Pancreas (tissue), 10 donors: ENCODE measurements at regions not wholly inside any gene's neighbourhood (a gene's known extent, or its start where the extent isn't known, plus 50 kb on each side); places are given as distances from the start of the nearest gene placed in this dataset.

ENCODE experiments used
- ATAC-seq, 4 donors: fragments of 200-7000 bp; cut with Tn5 transposase; one replicate each; pipeline versions ENCODE4 v1.8.0 to v1.9.1; 2020; ENCODE audit warnings: mild to moderate bottlenecking in 4 of 4, moderate library complexity in 4 of 4
- DNase-seq, 6 donors: peaks; one replicate each; pipeline ENCODE4 v3.0.0-alpha.2; 2020
- FAIRE-seq: peaks from 2 replicates; lab custom pipeline; 2012; peaks lifted over from hg19 to GRCh38; lab: Jason Lieb, UNC
- H3K27ac ChIP-seq, 4 donors: fragments of 200-600 bp; sonication (generic); 1 replicate in 3 of 4; 2 replicates in 1 of 4; pipeline versions ENCODE4 v1.5.0 to v1.8.0; 2020
- H3K27me3 ChIP-seq, 4 donors: fragments of 200-600 bp; one replicate each; pipeline ENCODE4 v1.8.0; 2021
- H3K36me3 ChIP-seq, 3 donors: fragments of 200-600 bp; sonication (generic) in 1 of 3; one replicate each; pipeline versions ENCODE4 v1.5.0 to v1.8.0; 2020 to 2021
- H3K4me1 ChIP-seq, 3 donors: fragments of 200-600 bp; one replicate each; pipeline ENCODE4 v1.8.0; 2021
- H3K4me3 ChIP-seq, 4 donors: fragments of 200-600 bp; sonication (generic) in 2 of 4; one replicate each; pipeline versions ENCODE4 v1.5.0 to v1.8.0; 2020 to 2021
- H3K9me3 ChIP-seq, 4 donors: fragments of 200-600 bp; one replicate each; pipeline ENCODE4 v1.8.0; 2021
- CTCF ChIP-seq, 4 donors: fragments of 200-600 bp; sonication (generic) in 3 of 4; IDR thresholded peaks; one replicate each; pipeline versions ENCODE4 v1.5.0 to v1.8.0; 2021; ENCODE audit warnings: antibody characterized with exemption in 4 of 4
- WGBS, 2 donors: extraction: QIAGEN DNeasy Blood & Tissue Kit; methylation state at CpG; one replicate each; pipeline ENCODE4 v1.1.7; 2013; 5-methylcytosine and 5-hydroxymethylcytosine counted together
- intact Hi-C, 3 donors: fragments of 100-400 bp; cut with DNase I; formaldehyde crosslinking; loops; one replicate each; pipeline versions ENCODE4 v1.11.1 to v1.14.2; 2022
- donor health status: healthy with polysubstance abuse.
- donor health status: DM: no; HTN: no; CAD: no; lungs with moderate emphysema.
- donor health status: DM: no; HTN: no; CAD: no.
- donor health status: control.
- donor health status: control.
- donor health status: Bipolar disorder and iron deficiency.
- donor health status: DM: yes; HTN: yes; CAD: no.
- donor health status: DM: no; HTN: no; CAD: no.
- donor health status: DM: no; HTN: no; CAD: no.
- donor health status: DM: yes; HTN: yes; CAD: no.

- Histone ChIP-seq H3K36me3 (no peaks in the 10 kb centered on the region), H3K9me3 (no peaks in the 10 kb centered on the region), H3K27ac (no peak overlapping the region), H3K27me3 (no peaks in the 10 kb centered on the region), H3K4me3 (no peak overlapping the region), H3K4me1 (no peaks in the 10 kb centered on the region)
- 60 to 70% methylated on average over 4 of the region's 4 CpGs for WGBS, 2 donors
- ATAC-seq (peak in 1 of 4 donors; percentile 48), FAIRE-seq (no peak), DNase-seq (no peak)
- intact Hi-C loops = no loop called here
- TF ChIP-seq CTCF (IDR thresholded peaks at IDR 0.05) = no peak
Observed at GRCh38 chr11:44498089-44498871, 67.2 kb upstream of the CD82 start.

DNA sequence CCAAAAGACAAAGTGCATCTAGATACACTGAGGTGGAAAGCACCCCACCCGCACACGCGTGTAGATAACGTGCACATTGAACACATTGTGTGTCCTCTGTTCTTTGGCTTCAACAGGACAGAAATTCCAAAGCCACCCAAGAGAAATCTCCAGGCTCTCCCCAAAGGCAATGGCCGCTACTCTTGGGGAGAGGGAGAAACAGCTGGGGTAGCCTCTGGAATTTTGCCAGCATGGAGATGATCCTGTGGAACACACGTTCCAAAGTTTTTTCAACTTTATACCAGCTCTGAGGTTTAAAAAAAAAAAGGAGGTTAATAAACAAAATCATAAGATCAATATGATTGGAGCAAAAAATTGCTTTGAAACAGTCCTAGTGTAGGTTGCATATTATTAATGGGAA lies 63.0 kb upstream of the CD82 start:
- H3K9me3 ChIP-seq = no peaks in the 10 kb centered on the region
- H3K27ac ChIP-seq = no peak overlapping the region
- no peak for ATAC-seq
- no peaks in the 10 kb centered on the region for H3K27me3 ChIP-seq
- H3K4me1 ChIP-seq = no peaks in the 10 kb centered on the region
- DNase-seq = no peak
- TF ChIP-seq CTCF (IDR thresholded peaks at IDR 0.05) = no peak
- 77 to 80% methylated on average over 6 of the region's 6 CpGs for WGBS, 2 donors
- intact Hi-C loops = no loop called here
- no peak overlapping the region for H3K4me3 ChIP-seq
- FAIRE-seq = no peak
- no peaks in the 10 kb centered on the region for H3K36me3 ChIP-seq

GRCh38 chr11:44505581-44506054 lies 59.8 kb upstream of the CD82 start:
- Histone ChIP-seq H3K4me3 (no peak overlapping the region), H3K9me3 (no peaks in the 10 kb centered on the region), H3K4me1 (no peaks in the 10 kb centered on the region), H3K27me3 (no peaks in the 10 kb centered on the region), H3K36me3 (no peaks in the 10 kb centered on the region), H3K27ac (no peak overlapping the region)
- no peak for TF ChIP-seq CTCF (IDR thresholded peaks at IDR 0.05)
- ATAC-seq = no peak
- 65% methylated on average over 5 of the region's 5 CpGs for WGBS, 2 donors
- intact Hi-C loops = no loop called here
- FAIRE-seq = no peak
- DNase-seq = no peak

DNA sequence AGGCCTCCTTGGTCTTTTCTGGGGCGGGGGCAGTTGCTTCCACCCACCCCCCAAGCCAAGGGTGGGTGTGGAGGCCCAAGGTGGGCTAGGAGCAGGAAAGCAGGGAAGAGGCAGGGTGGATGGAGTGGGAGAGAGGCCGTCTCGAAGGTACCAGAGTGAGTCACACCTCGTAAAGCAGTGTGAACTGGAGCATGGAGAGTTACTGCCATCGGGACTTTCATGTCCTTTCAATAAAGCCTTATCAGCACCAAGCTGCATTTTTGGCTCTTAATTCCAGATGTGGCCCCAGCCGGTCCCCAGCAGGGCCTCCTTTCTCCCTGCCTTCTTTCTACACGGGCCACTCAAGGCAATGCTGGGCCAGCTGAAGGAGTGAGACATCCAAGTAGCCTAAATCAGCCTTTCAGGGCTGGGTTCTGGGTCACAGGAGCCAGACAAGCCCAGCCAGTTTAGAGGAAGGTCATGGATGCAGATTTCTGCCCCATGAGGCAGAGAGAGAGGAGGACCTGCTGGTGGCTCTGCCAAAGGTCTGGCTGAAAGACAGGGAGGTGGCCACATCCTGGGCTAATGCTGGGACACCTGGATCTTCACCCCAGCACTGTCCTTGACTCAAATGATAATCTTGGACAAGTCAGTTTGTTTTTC lies 59.0 kb upstream of the CD82 start:
- H3K27ac ChIP-seq = no peak overlapping the region
- no peaks in the 10 kb centered on the region for H3K4me1 ChIP-seq
- H3K27me3 ChIP-seq = no peaks in the 10 kb centered on the region
- FAIRE-seq (no peak), DNase-seq (no peak), ATAC-seq (no peak)
- intact Hi-C loops = no loop called here
- WGBS, 2 donors = 64 to 72% methylated on average over 7 of the region's 7 CpGs
- no peak for TF ChIP-seq CTCF (IDR thresholded peaks at IDR 0.05)
- H3K4me3 ChIP-seq = no peak overlapping the region
- H3K9me3 ChIP-seq = no peaks in the 10 kb centered on the region
- no peaks in the 10 kb centered on the region for H3K36me3 ChIP-seq

DNA sequence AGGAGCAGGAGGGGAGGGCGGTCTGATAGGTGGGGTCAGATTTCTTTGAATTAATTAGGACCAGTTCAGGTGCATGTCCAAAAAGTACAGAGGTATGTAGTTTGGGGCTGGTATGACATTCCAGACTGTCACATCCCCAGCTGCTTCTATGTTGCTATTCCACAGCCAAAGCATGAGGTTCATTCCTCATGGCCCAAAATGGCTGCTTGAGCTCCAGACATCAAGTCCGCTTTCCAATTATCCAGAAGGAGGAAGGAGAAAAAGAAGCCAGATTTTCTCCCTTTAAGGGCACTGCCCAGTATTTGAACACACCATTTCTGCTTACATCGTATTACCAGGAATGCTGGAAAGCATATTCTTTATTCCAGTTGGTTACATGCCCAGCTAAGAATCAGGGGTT lies 58.0 kb upstream of the CD82 start:
- DNase-seq (no peak), FAIRE-seq (no peak), ATAC-seq (no peak)
- no peaks in the 10 kb centered on the region for H3K4me1 ChIP-seq
- no peak for TF ChIP-seq CTCF (IDR thresholded peaks at IDR 0.05)
- H3K9me3 ChIP-seq = no peaks in the 10 kb centered on the region
- WGBS, 2 donors = 89 to 94% methylated on average over 3 of the region's 3 CpGs
- H3K4me3 ChIP-seq = no peak overlapping the region
- intact Hi-C loops = no loop called here
- H3K27ac ChIP-seq = no peak overlapping the region
- no peaks in the 10 kb centered on the region for H3K36me3 ChIP-seq
- no peaks in the 10 kb centered on the region for H3K27me3 ChIP-seq
